ENCODE measurements at regions not wholly inside any gene's neighbourhood (a gene's known extent, or its start where the extent isn't known, plus 50 kb on each side); places are given as distances from the start of the nearest gene placed in this dataset.

GRCh38 chr2:181140928-181141327, 160.5 kb downstream of the UBE2E3 start:
- TF ChIP-seq, protein P1, sequence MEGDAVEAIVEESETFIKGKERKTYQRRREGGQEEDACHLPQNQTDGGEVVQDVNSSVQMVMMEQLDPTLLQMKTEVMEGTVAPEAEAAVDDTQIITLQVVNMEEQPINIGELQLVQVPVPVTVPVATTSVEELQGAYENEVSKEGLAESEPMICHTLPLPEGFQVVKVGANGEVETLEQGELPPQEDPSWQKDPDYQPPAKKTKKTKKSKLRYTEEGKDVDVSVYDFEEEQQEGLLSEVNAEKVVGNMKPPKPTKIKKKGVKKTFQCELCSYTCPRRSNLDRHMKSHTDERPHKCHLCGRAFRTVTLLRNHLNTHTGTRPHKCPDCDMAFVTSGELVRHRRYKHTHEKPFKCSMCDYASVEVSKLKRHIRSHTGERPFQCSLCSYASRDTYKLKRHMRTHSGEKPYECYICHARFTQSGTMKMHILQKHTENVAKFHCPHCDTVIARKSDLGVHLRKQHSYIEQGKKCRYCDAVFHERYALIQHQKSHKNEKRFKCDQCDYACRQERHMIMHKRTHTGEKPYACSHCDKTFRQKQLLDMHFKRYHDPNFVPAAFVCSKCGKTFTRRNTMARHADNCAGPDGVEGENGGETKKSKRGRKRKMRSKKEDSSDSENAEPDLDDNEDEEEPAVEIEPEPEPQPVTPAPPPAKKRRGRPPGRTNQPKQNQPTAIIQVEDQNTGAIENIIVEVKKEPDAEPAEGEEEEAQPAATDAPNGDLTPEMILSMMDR (IDR thresholded peaks at IDR 0.05; ENCODE audit: borderline replicate concordance, extremely low read depth, low read length, poor library complexity, severe bottlenecking), result no peak
- TF ChIP-seq EZH2 (IDR thresholded peaks at IDR 0.05; ENCODE audit: borderline replicate concordance, low read depth, low read length, severe bottlenecking), result no peak
- Histone ChIP-seq H3K27me3 (ENCODE audit: insufficient read depth, low read length, poor library complexity) (no peaks in the 10 kb centered on the region), H3K9me3 (ENCODE audit: insufficient read depth, low read length, severe bottlenecking) (no peaks in the 10 kb centered on the region), H2AFZ (ENCODE audit: low read depth, low read length) (no peak overlapping the region), H3K27ac (ENCODE audit: low read length) (no peak overlapping the region), H4K20me1 (ENCODE audit: insufficient read depth, low read length) (no peaks in the 10 kb centered on the region), H3K9ac (ENCODE audit: low read depth, low read length) (no peak overlapping the region), H3K4me2 (ENCODE audit: insufficient read depth, low read length) (no peak overlapping the region), H3K4me3 (ENCODE audit: low read depth in 1 of 2, low read length in 2 of 2) (no peak overlapping the region), H3K4me1 (ENCODE audit: insufficient read depth, low read length) (peaks cover 58% of the 10 kb centered on the region), H3K36me3 (ENCODE audit: insufficient read depth, low read length) (no peaks in the 10 kb centered on the region), H3K79me2 (ENCODE audit: insufficient read depth, low read length) (peaks cover 37% of the 10 kb centered on the region)
- DNase-seq (no peak), ATAC-seq (ENCODE audit: insufficient read depth, low read depth) (no peak)

- Histone ChIP-seq H3K27ac (ENCODE audit: low read length) (no peak overlapping the region), H3K4me3 (ENCODE audit: low read depth in 1 of 2, low read length in 2 of 2) (no peak overlapping the region), H4K20me1 (ENCODE audit: insufficient read depth, low read length) (no peaks in the 10 kb centered on the region), H2AFZ (ENCODE audit: low read depth, low read length) (no peak overlapping the region), H3K79me2 (ENCODE audit: insufficient read depth, low read length) (peaks cover 33% of the 10 kb centered on the region), H3K4me1 (ENCODE audit: insufficient read depth, low read length) (peaks cover 58% of the 10 kb centered on the region), H3K9ac (ENCODE audit: low read depth, low read length) (no peak overlapping the region), H3K27me3 (ENCODE audit: insufficient read depth, low read length, poor library complexity) (no peaks in the 10 kb centered on the region), H3K4me2 (ENCODE audit: insufficient read depth, low read length) (no peak overlapping the region), H3K36me3 (ENCODE audit: insufficient read depth, low read length) (no peaks in the 10 kb centered on the region), H3K9me3 (ENCODE audit: insufficient read depth, low read length, severe bottlenecking) (no peaks in the 10 kb centered on the region)
- DNase-seq (no peak), ATAC-seq (ENCODE audit: insufficient read depth, low read depth) (no peak)
- TF ChIP-seq, protein P1 (IDR thresholded peaks at IDR 0.05; ENCODE audit: borderline replicate concordance, extremely low read depth, low read length, poor library complexity, severe bottlenecking), result no peak
- no peak for TF ChIP-seq EZH2 (IDR thresholded peaks at IDR 0.05; ENCODE audit: borderline replicate concordance, low read depth, low read length, severe bottlenecking)
These were observed 161.3 kb downstream of the UBE2E3 start for GRCh38 chr2:181141676-181142075.

DNA sequence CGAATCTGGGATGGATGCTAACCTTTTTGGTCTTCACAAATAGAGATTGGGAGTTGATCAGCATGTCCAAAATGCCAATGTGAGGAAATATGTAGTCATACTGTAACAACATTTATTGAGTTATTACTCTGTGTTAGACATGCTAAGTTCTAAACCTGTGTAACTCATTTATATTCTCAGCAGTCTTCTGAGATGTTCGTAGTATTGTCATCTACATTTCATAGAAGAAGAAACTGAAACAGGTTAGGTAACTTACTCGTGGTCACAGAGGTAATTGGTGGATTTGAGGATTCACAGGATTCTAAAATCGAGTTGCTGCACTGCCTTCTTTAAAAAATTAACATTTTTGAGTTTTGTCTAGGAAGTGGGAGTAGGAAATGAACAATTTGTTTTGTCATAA, 162.1 kb downstream of the UBE2E3 start:
- no peaks in the 10 kb centered on the region for H3K27me3 ChIP-seq (ENCODE audit: insufficient read depth, low read length, poor library complexity)
- no peak overlapping the region for H3K4me2 ChIP-seq (ENCODE audit: insufficient read depth, low read length)
- ATAC-seq (ENCODE audit: insufficient read depth, low read depth), result peak; percentile 38; the same call in 1 of the 3 replicates
- no peak overlapping the region for H2AFZ ChIP-seq (ENCODE audit: low read depth, low read length)
- no peak for DNase-seq
- H3K36me3 ChIP-seq (ENCODE audit: insufficient read depth, low read length), result no peaks in the 10 kb centered on the region
- TF ChIP-seq, protein P1 (IDR thresholded peaks at IDR 0.05; ENCODE audit: borderline replicate concordance, extremely low read depth, low read length, poor library complexity, severe bottlenecking), result no peak
- no peak for TF ChIP-seq EZH2 (IDR thresholded peaks at IDR 0.05; ENCODE audit: borderline replicate concordance, low read depth, low read length, severe bottlenecking)
- H3K27ac ChIP-seq (ENCODE audit: low read length), result 0 out of 2 replicates have a peak overlapping the region, but pooled peaks have one; percentile 0
- peaks cover 58% of the 10 kb centered on the region for H3K4me1 ChIP-seq (ENCODE audit: insufficient read depth, low read length)
- no peaks in the 10 kb centered on the region for H4K20me1 ChIP-seq (ENCODE audit: insufficient read depth, low read length)
- H3K79me2 ChIP-seq (ENCODE audit: insufficient read depth, low read length), result peaks cover 27% of the 10 kb centered on the region
- H3K9ac ChIP-seq (ENCODE audit: low read depth, low read length), result no peak overlapping the region
- H3K4me3 ChIP-seq (ENCODE audit: low read depth in 1 of 2, low read length in 2 of 2), result no peak overlapping the region
- no peaks in the 10 kb centered on the region for H3K9me3 ChIP-seq (ENCODE audit: insufficient read depth, low read length, severe bottlenecking)
